ENCODE measurements at regions not wholly inside any gene's neighbourhood (a gene's known extent, or its start where the extent isn't known, plus 50 kb on each side); places are given as distances from the start of the nearest gene placed in this dataset.
"Not testable (repeated sequence)": the region's sequence is repeated elsewhere in the genome, so short reads cannot be mapped to it uniquely, and the experiment has no call there.

GRCh38 chr14:71803539-71804260 lies 128.5 kb upstream of the RGS6 start:
- TF ChIP-seq POLR2A (IDR thresholded peaks at IDR 0.05) (no peak), CTCF (IDR thresholded peaks at IDR 0.05) (no peak)
- no peak overlapping the region for H3K27ac ChIP-seq
- H3K4me1 ChIP-seq: no peaks in the 10 kb centered on the region
- intact Hi-C loops (cut with DNase I; ENCODE audit: low total_unique reads): no loop called here
- H3K9me3 ChIP-seq: no peaks in the 10 kb centered on the region
- no peaks in the 10 kb centered on the region for H3K27me3 ChIP-seq
- H3K4me3 ChIP-seq: no peak overlapping the region
- DNase-seq: no peak
- H3K36me3 ChIP-seq: no peaks in the 10 kb centered on the region

GRCh38 chr14:71804992-71805391 lies 127.2 kb upstream of the RGS6 start:
- intact Hi-C loops (cut with DNase I; ENCODE audit: low total_unique reads): no loop called here
- no peak overlapping the region for H3K4me3 ChIP-seq
- no peaks in the 10 kb centered on the region for H3K27me3 ChIP-seq
- H3K36me3 ChIP-seq: no peaks in the 10 kb centered on the region
- H3K27ac ChIP-seq: no peak overlapping the region
- H3K9me3 ChIP-seq: no peaks in the 10 kb centered on the region
- TF ChIP-seq POLR2A (IDR thresholded peaks at IDR 0.05): no peak
- TF ChIP-seq CTCF (IDR thresholded peaks at IDR 0.05): no peak
- H3K4me1 ChIP-seq: no peaks in the 10 kb centered on the region
- DNase-seq: no peak

GRCh38 chr14:71807049-71807448 lies 125.2 kb upstream of the RGS6 start:
- H3K4me3 ChIP-seq; H3K27me3 ChIP-seq; H3K9me3 ChIP-seq; H3K27ac ChIP-seq; DNase-seq; H3K36me3 ChIP-seq; intact Hi-C loops (cut with DNase I; ENCODE audit: low total_unique reads); H3K4me1 ChIP-seq: not testable (repeated sequence)

- H3K4me3 ChIP-seq; H3K9me3 ChIP-seq; H3K36me3 ChIP-seq; H3K4me1 ChIP-seq; intact Hi-C loops (cut with DNase I; ENCODE audit: low total_unique reads); H3K27me3 ChIP-seq; H3K27ac ChIP-seq; DNase-seq: not testable (repeated sequence)
These were observed 121.4 kb upstream of the RGS6 start for GRCh38 chr14:71810800-71811199.

- Histone ChIP-seq H3K4me3 (no peak overlapping the region), H3K27ac (no peak overlapping the region), H3K27me3 (no peaks in the 10 kb centered on the region), H3K36me3 (no peaks in the 10 kb centered on the region), H3K4me1 (no peaks in the 10 kb centered on the region), H3K9me3 (no peaks in the 10 kb centered on the region)
- intact Hi-C loops (cut with DNase I; ENCODE audit: low total_unique reads): no loop called here
- TF ChIP-seq CTCF (IDR thresholded peaks at IDR 0.05) (no peak), POLR2A (IDR thresholded peaks at IDR 0.05) (no peak)
- no peak for DNase-seq
These were observed 119.5 kb upstream of the RGS6 start for GRCh38 chr14:71812693-71813092.

GRCh38 chr14:71815110-71815509 lies 117.1 kb upstream of the RGS6 start:
- TF ChIP-seq POLR2A (IDR thresholded peaks at IDR 0.05) (no peak), CTCF (IDR thresholded peaks at IDR 0.05) (no peak)
- no peaks in the 10 kb centered on the region for H3K27me3 ChIP-seq
- no peaks in the 10 kb centered on the region for H3K4me1 ChIP-seq
- no peaks in the 10 kb centered on the region for H3K36me3 ChIP-seq
- intact Hi-C loops (cut with DNase I; ENCODE audit: low total_unique reads): no loop called here
- DNase-seq: no peak
- H3K27ac ChIP-seq: no peak overlapping the region
- H3K4me3 ChIP-seq: no peak overlapping the region
- no peaks in the 10 kb centered on the region for H3K9me3 ChIP-seq

Measured in uterus (tissue), 3 donors.